Calu3 (cell line): ENCODE measurements at regions not wholly inside any gene's neighbourhood (a gene's known extent, or its start where the extent isn't known, plus 50 kb on each side); places are given as distances from the start of the nearest gene placed in this dataset.

Experiments used
- BruUV-seq: library from RNA; stranded (reverse); fragments of 400-500 nt; replicated peaks from 2 replicates; lab custom pipeline; 2021; lab: Mats Ljungman, UMichigan
- CTCF ChIA-PET: fragments of 300-600 bp; sonication (Branson Sonifier 250); formaldehyde crosslinking; loops from one replicate; lab custom pipeline; 2022; ENCODE audit warnings: antibody characterized with exemption; lab: Charles Lee
- DNase-seq: peaks from one replicate; pipeline ENCODE4 v3.0.0; 2022
- H3K27ac Mint-ChIP-seq: one replicate; pipeline ENCODE4 v1.8.0; 2022; ENCODE audit warnings: mixed read lengths; ENCODE audit not compliant: unreplicated experiment
- H3K27me3 Mint-ChIP-seq: one replicate; pipeline ENCODE4 v1.8.0; 2022; ENCODE audit warnings: mixed read lengths; ENCODE audit not compliant: unreplicated experiment
- H3K36me3 Mint-ChIP-seq: one replicate; pipeline ENCODE4 v1.8.0; 2022; ENCODE audit warnings: mild to moderate bottlenecking, moderate library complexity, mixed read lengths; ENCODE audit not compliant: insufficient read depth, unreplicated experiment
- H3K4me1 Mint-ChIP-seq: one replicate; pipeline ENCODE4 v1.8.0; 2022; ENCODE audit warnings: mild to moderate bottlenecking, low read depth, mixed read lengths; ENCODE audit not compliant: unreplicated experiment
- H3K4me3 Mint-ChIP-seq: one replicate; pipeline ENCODE4 v1.8.0; 2022; ENCODE audit warnings: mild to moderate bottlenecking, low read depth, moderate library complexity, mixed read lengths; ENCODE audit not compliant: unreplicated experiment
- H3K9me3 Mint-ChIP-seq: one replicate; pipeline ENCODE4 v1.8.0; 2022; ENCODE audit warnings: low read depth, mixed read lengths; ENCODE audit not compliant: unreplicated experiment
- CTCF ChIP-seq: fragments of 200-600 bp; IDR thresholded peaks from one replicate; pipeline ENCODE4 v1.8.0; 2022; ENCODE audit warnings: antibody characterized with exemption; ENCODE audit not compliant: unreplicated experiment
- intact Hi-C: fragments of 100-400 bp; cut with micrococcal nuclease; formaldehyde crosslinking; loops from one replicate; pipeline ENCODE4 v1.10.0; 2022; ENCODE audit not compliant: unreplicated experiment

- H3K4me1 Mint-ChIP-seq, result no peaks in the 10 kb centered on the region
- no peak overlapping the region for H3K27ac Mint-ChIP-seq
- no peak for TF ChIP-seq CTCF
- H3K36me3 Mint-ChIP-seq, result no peaks in the 10 kb centered on the region
- H3K27me3 Mint-ChIP-seq, result no peaks in the 10 kb centered on the region
- peaks cover 6% of the 10 kb centered on the region for H3K9me3 Mint-ChIP-seq
- no peak for DNase-seq
- CTCF ChIA-PET, result no interaction called here
- intact Hi-C loops, result no loop called here
- no peak overlapping the region for H3K4me3 Mint-ChIP-seq
- no TSS peak for BruUV-seq
Measured at GRCh38 chr11:98104249-98104648, 916.5 kb upstream of the CNTN5 start.

DNA sequence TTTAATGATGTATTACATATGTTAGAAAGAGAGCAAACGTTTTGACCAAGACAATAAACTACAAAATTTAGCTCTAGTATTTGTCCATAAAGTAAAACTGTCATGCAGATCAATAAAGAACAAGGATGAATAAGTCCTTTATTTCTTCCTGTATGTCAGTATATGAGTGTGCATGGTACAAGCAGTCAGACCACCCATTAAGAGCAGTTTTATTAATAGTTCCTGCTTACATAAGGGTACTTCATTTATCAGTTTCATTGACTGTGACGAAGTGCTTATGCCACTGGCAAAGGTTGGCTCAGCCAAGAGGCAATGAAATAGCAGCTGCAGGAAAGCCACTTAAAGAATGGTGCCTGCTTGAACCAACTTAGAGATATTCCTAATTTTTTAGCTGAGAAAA is 913.0 kb upstream of the CNTN5 start:
- no peak for DNase-seq
- CTCF ChIA-PET, result no interaction called here
- H3K9me3 Mint-ChIP-seq, result no peaks in the 10 kb centered on the region
- H3K27me3 Mint-ChIP-seq, result no peaks in the 10 kb centered on the region
- intact Hi-C loops, result no loop called here
- H3K36me3 Mint-ChIP-seq, result no peaks in the 10 kb centered on the region
- no peaks in the 10 kb centered on the region for H3K4me1 Mint-ChIP-seq
- BruUV-seq, result no TSS peak
- H3K4me3 Mint-ChIP-seq, result no peak overlapping the region
- H3K27ac Mint-ChIP-seq, result no peak overlapping the region
- TF ChIP-seq CTCF, result no peak

GRCh38 chr11:98110030-98110429 is 910.7 kb upstream of the CNTN5 start:
- BruUV-seq, result no TSS peak
- intact Hi-C loops, result no loop called here
- no peak overlapping the region for H3K27ac Mint-ChIP-seq
- H3K27me3 Mint-ChIP-seq, result no peaks in the 10 kb centered on the region
- no peak for DNase-seq
- H3K4me3 Mint-ChIP-seq, result no peak overlapping the region
- CTCF ChIA-PET, result no interaction called here
- TF ChIP-seq CTCF, result no peak
- no peaks in the 10 kb centered on the region for H3K4me1 Mint-ChIP-seq
- no peaks in the 10 kb centered on the region for H3K36me3 Mint-ChIP-seq
- no peaks in the 10 kb centered on the region for H3K9me3 Mint-ChIP-seq

DNA sequence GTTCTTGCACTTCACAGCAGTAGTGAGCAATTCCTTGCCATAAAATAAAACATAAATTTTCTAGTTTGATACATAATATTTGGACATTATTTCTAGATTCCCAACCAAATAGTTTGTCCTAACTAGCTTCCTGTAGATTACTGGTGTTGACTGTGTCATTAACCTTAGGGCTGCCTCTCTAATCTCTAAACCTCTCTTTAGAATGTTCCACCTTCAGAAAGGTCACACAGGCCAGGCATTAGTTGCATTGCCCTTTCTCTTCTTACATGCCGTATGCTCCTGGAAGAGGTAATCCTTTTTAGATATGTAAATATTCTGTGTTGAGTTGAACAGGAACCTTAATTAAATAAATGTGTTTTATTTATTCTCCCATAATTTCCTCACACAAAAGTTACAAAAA is 904.9 kb upstream of the CNTN5 start:
- no TSS peak for BruUV-seq
- no peaks in the 10 kb centered on the region for H3K4me1 Mint-ChIP-seq

More for the DNA sequence above, 904.9 kb upstream of the CNTN5 start:
- Mint-ChIP-seq H3K27me3 (no peaks in the 10 kb centered on the region), H3K27ac (no peak overlapping the region), H3K36me3 (no peaks in the 10 kb centered on the region), H3K9me3 (peaks cover 7% of the 10 kb centered on the region), H3K4me3 (no peak overlapping the region)
- no peak for TF ChIP-seq CTCF
- no peak for DNase-seq
- CTCF ChIA-PET, result no interaction called here
- intact Hi-C loops, result no loop called here
